COLO829 (cell line): ENCODE measurements at regions not wholly inside any gene's neighbourhood (a gene's known extent, or its start where the extent isn't known, plus 50 kb on each side); places are given as distances from the start of the nearest gene placed in this dataset.
"Not testable (repeated sequence)": the region's sequence is repeated elsewhere in the genome, so short reads cannot be mapped to it uniquely, and the experiment has no call there.

Source experiments
- DNase-seq: peaks from one replicate; pipeline ENCODE4 v3.0.0; 2012; ENCODE audit warnings: low spot score

DNA sequence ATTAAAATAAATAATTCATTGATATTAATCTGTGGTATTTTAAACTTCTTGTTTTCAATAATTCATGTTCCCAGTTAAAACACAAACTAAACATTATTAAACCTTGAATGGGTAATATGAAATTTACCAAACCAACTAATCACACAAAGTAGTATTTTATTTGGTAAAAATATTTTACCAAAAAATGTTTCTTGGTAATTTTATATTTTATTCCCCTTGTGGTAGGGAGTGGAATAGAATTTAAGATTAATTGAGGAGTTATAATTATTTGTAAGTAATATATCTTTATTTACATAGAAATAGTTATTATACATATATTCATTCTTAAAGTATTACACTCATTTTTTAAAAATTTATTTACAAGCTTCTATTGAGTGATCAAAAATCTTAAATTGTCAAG is 1350.9 kb downstream of the OTOL1 start:
- no peak for DNase-seq

- no peak for DNase-seq
These were observed 1367.0 kb downstream of the OTOL1 start for GRCh38 chr3:162863579-162863978.

- no peak for DNase-seq
These were observed 1368.9 kb downstream of the OTOL1 start for GRCh38 chr3:162865466-162865865.

GRCh38 chr3:162879021-162879562 is 1382.5 kb downstream of the OTOL1 start:
- no peak for DNase-seq

GRCh38 chr3:162884373-162884772 is 1387.8 kb downstream of the OTOL1 start:
- no peak for DNase-seq

- no peak for DNase-seq
These were observed 1396.5 kb downstream of the OTOL1 start for GRCh38 chr3:162892921-162893793.

DNA sequence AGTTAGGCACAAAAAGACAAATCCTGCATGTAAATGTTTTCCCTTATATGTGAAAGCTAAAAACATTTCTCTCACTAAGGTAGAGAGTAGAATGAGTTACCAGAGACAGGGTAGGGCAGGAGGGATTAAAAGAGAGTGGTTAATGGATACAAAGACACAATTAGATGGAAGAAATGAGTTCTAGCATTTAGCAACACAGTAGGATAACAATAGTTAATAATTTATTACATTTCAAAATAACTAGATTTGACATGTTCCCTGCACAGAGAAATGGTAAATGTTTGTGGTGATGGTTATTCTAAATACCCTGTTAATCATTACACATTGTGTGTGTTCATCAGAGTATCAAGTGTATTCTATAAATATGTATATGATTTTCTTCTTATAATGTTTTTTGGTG is 1400.7 kb downstream of the OTOL1 start:
- no peak for DNase-seq

DNA sequence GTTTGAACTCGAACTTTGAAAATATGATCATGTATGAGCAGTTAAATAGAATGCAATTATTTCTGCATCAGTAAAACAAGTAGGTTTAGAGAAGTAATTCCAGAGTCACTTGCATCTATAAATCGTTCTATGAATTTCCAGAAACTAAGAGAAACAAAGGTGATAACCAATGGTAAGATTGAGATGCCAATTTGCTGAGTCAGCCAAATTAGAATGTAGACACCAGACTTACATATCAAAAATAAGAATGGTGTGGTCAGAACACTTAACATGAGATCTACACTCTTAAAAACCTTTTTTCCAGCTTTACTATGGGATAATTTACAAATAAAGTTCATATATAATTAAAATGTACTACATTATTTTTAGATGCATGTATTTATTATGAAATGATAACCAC is 1435.9 kb downstream of the OTOL1 start:
- no peak for DNase-seq

DNA sequence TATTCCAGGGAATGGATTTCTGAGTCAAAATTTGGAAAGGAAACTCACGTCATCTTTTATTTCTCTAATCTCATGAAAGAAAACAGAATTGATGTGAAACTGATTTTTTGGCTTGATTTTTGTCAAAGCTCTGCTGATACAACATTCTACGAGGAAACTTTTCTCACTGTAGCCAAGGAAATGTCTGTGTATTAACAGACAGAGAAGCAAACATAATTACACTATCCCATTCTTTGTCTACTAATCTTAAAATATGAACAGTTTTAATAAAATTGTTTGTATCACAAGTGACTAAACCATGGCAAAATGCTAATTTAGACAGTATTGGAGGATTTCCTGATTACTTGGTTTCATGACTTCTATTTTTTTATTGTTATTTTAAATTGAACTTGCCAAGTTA is 1437.0 kb downstream of the OTOL1 start:
- no peak for DNase-seq

DNA sequence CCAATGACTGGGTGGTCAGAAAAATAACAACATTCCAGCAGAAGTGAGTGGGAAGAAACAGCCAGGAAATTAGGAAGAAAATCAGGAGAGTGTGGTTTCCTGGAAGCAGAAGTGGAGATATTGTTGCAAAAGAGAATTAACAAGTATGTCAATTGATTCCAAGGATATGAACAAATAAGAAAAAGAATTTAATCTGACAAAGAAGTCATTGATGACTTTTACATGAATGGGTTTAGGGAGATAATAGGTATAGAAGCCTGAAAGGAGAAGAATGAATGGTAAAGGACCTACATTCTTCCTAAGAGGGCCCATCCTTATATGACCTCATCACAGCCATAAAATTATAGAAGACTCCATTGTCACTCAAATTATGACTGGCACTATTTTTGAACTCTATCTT is 1440.1 kb downstream of the OTOL1 start:
- peak; percentile 78 for DNase-seq

DNA sequence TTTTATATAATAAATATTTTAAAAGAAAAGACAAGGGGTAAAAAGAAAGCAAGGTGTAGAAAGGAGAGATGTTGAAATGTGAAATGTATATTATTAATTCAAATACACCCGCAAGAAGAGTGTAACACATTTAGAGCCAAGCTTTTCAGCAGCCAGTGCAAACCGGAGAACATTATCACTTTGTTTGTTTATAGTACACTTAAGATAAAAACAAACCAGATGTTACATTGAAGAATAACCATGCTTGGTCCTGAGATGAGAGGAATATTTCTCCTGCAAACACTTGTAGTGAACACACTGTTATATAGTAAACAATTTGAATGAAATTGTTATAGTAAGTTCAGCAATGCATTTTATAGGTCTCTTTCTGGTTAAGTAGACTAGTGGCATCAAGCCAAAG is 1441.5 kb downstream of the OTOL1 start:
- no peak for DNase-seq

GRCh38 chr3:162945626-162946025 is 1449.0 kb downstream of the OTOL1 start:
- DNase-seq = no peak

DNA sequence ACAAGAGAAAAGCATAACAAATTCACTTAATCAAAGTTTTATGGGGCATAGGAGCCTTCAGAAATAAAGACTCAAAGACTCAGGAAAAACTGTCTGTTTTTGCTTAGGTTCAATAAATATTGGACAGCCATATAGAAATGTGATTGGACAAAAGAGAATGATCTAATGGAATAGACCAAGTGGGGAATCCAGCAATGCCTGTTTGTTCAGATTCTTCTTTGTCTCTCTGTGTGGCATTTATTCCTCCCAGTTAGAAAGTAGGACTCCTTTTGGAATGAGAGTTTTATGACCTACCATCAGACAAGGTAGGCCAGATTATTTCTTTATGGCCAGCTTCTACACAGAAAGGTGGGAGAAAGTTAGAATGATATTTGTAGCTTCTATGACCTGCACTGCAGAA is 1460.1 kb downstream of the OTOL1 start:
- DNase-seq = no peak

GRCh38 chr3:162960269-162960668 is 1463.7 kb downstream of the OTOL1 start:
- DNase-seq = no peak

DNA sequence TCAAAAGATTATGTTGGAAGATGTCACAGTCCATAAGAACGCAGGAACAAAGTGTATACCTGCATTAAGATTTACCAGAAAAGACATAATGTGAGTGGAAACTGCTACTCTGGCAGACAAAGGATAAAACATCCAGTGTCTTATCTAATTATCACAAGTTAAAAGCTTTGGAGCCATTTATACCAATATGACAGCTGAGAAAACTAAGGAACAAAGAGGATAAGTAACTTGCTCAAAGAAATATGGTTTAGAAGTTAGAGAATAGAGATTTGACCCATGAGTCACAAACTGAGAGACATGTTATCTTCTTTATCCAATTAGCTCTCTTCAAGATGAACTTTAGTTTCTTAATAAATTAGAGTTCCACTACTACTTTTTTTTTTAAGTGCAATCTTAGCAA is 1473.7 kb downstream of the OTOL1 start:
- DNase-seq = no peak

GRCh38 chr3:162971715-162972114 is 1475.1 kb downstream of the OTOL1 start:
- DNase-seq = no peak

GRCh38 chr3:162973428-162973917 is 1476.9 kb downstream of the OTOL1 start:
- no peak for DNase-seq

DNA sequence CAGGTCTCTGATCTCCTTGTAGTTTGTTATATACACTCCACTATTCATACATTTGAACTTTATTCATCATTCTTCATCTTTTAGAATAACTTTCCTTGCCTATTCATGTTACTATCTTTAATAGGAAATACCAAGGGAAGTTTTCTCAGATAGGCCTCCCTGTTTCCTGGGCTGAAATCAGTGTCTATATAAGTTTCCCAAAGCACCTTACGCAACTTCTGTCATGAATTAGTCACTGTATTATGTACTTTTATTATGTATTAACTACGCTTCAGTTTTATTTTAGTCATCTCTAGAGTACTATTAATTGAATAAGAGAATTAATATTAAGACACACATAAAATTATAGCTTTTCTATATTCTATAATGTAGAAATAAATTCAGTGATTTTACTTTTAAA is 1481.5 kb downstream of the OTOL1 start:
- DNase-seq = no peak

DNA sequence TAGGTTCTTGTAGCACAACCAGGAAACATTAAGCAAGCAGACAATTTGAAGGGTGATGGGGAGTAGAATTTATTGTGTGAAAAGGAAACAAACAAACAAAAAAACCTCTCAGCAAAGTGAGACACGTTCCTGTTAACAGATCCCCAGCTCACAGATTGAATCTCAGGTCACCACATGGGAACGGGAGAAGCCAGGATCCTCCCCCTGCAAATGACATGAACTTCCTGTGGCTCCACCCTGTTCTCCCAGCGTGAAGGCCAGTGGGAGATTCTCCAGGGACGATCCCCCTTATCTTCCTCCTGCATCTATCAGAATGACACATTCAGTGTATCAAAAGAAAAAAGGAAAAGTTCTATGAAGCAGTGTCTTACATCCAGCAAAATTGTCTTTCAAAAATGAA is 1488.1 kb downstream of the OTOL1 start:
- DNase-seq = no peak

DNA sequence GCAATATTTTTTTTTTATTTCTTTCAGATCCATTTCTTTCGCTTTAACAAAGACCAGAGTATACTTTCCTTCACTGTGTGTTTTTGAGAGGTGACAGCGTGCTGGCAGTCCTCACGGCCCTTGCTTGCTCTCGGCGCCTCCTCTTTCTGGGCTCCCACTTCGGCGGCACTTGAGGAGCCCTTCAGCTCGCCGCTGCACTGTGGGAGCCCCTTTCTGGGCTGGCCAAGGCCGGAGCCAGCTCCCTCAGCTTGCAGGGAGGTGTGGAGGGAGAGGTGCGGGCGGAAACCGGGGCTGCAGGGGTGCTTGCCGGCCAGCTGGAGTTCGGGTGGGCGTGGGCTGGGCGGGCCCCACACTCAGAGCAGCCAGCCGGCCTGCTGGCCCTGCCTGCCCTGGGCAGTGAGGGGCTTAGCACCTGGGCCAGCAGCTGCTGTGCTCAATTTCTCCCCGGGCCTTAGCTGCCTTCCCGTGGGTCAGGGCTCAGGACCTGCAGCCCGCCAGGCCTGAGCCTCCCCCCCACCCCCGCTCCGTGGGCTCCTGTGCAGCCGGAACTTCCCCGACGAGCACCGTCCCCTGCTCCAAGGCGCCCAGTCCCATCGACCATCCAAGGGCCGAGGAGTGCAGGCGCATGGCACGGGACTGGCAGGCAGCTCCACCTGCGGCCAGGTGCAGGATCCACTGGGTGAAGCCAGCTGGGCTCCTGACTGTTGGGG is 1490.6 kb downstream of the OTOL1 start:
- DNase-seq = not testable (repeated sequence)

- DNase-seq = no peak
These were observed 1496.1 kb downstream of the OTOL1 start for GRCh38 chr3:162992741-162993140.

- no peak for DNase-seq
These were observed 1497.6 kb downstream of the OTOL1 start for GRCh38 chr3:162994165-162994564.

DNA sequence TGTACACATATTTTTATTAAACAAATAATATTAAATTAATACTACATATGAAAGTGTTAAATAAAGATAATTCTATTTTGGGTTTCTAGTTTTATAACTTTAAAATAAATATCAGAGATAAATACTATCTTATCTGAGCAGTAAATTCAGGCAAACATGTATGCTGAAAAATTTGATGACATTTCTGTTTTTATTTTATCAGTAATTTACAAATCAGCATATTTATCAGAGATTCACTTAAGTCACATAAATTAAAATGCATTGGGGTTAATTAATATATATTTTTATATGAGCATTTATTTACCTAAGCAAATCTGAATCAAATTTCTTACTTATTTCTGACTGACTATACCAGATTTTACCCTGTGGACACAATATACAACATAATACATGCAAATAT is 1499.8 kb downstream of the OTOL1 start:
- DNase-seq = no peak
